ENCODE measurements at regions not wholly inside any gene's neighbourhood (a gene's known extent, or its start where the extent isn't known, plus 50 kb on each side); places are given as distances from the start of the nearest gene placed in this dataset.

DNA sequence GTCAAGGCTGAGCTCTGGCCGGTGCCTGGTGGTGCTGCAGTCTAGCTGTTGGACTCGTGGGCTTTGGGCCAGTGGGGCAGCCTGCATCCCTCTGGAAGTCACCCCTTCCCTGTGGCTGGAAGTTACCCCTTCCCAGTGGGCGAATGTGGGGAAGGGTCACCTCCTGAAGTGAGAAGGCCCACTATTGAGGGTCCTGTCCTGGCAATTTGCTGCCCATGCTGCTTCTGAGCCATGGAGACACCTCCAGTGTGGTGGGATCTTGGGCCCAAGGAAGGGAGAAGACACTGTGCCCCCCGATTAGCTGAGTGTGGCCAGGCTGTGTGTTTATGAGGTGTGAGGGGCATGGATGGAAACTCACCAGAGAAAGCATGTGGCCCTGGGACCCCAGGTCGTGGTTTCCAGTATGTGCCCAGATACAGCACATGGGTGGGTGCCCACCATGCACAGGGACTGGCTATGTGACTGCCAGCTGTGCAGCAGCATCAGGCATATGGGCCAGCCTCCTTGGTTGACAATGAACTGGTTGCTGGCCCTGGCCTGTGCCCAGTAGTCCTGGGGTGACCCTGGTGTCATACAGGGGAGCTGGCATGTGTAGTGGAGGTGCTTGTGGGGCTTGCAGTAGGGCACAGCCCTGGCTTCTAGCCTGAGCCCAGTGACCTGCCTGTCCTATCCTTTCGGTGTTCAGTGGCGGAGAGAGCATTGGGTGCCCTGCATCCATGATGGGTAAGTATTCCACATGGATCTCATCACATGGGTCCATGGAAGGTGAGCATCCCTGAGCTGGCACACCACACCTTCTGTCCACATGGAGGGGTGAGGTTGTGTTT is 221.2 kb downstream of the SNRPN start:
- TF ChIP-seq, protein P1, sequence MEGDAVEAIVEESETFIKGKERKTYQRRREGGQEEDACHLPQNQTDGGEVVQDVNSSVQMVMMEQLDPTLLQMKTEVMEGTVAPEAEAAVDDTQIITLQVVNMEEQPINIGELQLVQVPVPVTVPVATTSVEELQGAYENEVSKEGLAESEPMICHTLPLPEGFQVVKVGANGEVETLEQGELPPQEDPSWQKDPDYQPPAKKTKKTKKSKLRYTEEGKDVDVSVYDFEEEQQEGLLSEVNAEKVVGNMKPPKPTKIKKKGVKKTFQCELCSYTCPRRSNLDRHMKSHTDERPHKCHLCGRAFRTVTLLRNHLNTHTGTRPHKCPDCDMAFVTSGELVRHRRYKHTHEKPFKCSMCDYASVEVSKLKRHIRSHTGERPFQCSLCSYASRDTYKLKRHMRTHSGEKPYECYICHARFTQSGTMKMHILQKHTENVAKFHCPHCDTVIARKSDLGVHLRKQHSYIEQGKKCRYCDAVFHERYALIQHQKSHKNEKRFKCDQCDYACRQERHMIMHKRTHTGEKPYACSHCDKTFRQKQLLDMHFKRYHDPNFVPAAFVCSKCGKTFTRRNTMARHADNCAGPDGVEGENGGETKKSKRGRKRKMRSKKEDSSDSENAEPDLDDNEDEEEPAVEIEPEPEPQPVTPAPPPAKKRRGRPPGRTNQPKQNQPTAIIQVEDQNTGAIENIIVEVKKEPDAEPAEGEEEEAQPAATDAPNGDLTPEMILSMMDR (IDR thresholded peaks at IDR 0.05; ENCODE audit: insufficient read depth, low read length): no peak
- TF ChIP-seq POLR2AphosphoS5 (IDR thresholded peaks at IDR 0.05; ENCODE audit: low read depth) (no peak), SPI1 (IDR thresholded peaks at IDR 0.05; ENCODE audit: borderline replicate concordance, low read depth) (no peak), GABPA (IDR thresholded peaks at IDR 0.05; ENCODE audit: low read depth) (no peak)
- TF ChIP-seq, protein P2, sequence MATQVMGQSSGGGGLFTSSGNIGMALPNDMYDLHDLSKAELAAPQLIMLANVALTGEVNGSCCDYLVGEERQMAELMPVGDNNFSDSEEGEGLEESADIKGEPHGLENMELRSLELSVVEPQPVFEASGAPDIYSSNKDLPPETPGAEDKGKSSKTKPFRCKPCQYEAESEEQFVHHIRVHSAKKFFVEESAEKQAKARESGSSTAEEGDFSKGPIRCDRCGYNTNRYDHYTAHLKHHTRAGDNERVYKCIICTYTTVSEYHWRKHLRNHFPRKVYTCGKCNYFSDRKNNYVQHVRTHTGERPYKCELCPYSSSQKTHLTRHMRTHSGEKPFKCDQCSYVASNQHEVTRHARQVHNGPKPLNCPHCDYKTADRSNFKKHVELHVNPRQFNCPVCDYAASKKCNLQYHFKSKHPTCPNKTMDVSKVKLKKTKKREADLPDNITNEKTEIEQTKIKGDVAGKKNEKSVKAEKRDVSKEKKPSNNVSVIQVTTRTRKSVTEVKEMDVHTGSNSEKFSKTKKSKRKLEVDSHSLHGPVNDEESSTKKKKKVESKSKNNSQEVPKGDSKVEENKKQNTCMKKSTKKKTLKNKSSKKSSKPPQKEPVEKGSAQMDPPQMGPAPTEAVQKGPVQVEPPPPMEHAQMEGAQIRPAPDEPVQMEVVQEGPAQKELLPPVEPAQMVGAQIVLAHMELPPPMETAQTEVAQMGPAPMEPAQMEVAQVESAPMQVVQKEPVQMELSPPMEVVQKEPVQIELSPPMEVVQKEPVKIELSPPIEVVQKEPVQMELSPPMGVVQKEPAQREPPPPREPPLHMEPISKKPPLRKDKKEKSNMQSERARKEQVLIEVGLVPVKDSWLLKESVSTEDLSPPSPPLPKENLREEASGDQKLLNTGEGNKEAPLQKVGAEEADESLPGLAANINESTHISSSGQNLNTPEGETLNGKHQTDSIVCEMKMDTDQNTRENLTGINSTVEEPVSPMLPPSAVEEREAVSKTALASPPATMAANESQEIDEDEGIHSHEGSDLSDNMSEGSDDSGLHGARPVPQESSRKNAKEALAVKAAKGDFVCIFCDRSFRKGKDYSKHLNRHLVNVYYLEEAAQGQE (IDR thresholded peaks at IDR 0.05; ENCODE audit: insufficient replicate concordance, low read depth): no peak

All from HL-60 (cell line).